ENCODE measurements at regions not wholly inside any gene's neighbourhood (a gene's known extent, or its start where the extent isn't known, plus 50 kb on each side); places are given as distances from the start of the nearest gene placed in this dataset.

DNA sequence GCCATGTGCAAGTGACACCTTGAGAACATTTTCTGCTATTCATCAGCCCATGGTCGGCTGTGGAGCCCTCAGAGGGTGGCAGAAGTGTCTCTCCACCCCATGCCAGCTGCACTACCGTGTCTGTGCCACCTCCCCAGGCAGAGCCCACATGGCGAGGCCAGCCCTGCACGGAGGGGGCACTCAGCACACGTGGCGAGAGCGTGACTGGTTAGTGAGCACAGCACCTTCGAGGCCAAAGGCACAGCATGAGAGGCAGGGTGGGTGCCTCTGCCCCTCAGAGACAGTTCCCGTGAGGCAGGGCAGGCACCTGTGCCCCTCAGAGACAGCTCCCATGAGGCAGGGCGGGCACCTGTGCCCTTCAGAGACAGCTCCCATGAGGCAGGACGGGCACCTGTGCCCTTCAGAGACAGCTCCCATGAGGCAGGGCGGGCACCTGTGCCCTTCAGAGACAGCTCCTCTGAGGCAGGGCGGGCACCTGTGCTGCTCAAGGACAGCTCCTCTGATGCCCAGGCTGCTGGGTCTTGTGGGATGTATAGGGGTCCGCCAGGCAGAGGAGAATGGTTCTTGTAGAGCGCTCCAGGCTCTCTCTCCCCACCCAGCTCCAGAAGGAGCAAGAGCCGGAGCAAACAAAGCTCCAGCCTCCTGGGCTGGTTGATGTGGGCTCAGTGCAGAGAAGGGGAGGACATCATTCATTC is 179.8 kb upstream of the PPP1R26 start:
- TF ChIP-seq EZH2 (IDR thresholded peaks at IDR 0.05; ENCODE audit: low read length), result no peak
- TF ChIP-seq CTCF (optimal IDR thresholded peaks at IDR 0.05 in 1 of 3, IDR thresholded peaks at IDR 0.05 in 1 of 3, conservative IDR thresholded peaks at IDR 0.05 in 1 of 3; ENCODE audit: extremely low read depth in 1 of 3, insufficient read depth in 2 of 3, low read length in 3 of 3), result no peak
- no peaks in the 10 kb centered on the region for H3K79me2 ChIP-seq (ENCODE audit: control insufficient read depth, insufficient read depth, low read length)
- H3K4me1 ChIP-seq (ENCODE audit: control insufficient read depth, extremely low read depth, insufficient read depth, low read length), result no peaks in the 10 kb centered on the region
- peaks cover 24% of the 10 kb centered on the region for H3K27me3 ChIP-seq (ENCODE audit: control insufficient read depth, extremely low read depth, insufficient read depth, low read length)
- H3K9me3 ChIP-seq (ENCODE audit: control insufficient read depth, low read depth, low read length), result no peaks in the 10 kb centered on the region
- H4K20me1 ChIP-seq (ENCODE audit: control insufficient read depth, extremely low read depth, insufficient read depth, low read length), result no peaks in the 10 kb centered on the region
- H3K4me3 ChIP-seq (ENCODE audit: control insufficient read depth in 2 of 3, extremely low read depth in 1 of 3, insufficient read depth in 2 of 3, low read depth in 1 of 3, low read length in 3 of 3), result no peak overlapping the region
- dilution Hi-C loops (cut with MboI; ENCODE audit: extremely low pct_ligation_motif_present, low sequenced_read_pairs), result no loop called here
- no peaks in the 10 kb centered on the region for H3K9me1 ChIP-seq (ENCODE audit: control insufficient read depth, extremely low read depth, insufficient read depth, low read length)
- no peak overlapping the region for H2AFZ ChIP-seq (ENCODE audit: control insufficient read depth, low read length)
- H3K36me3 ChIP-seq (ENCODE audit: control insufficient read depth in 2 of 2, extremely low read depth in 1 of 2, insufficient read depth in 2 of 2, low read length in 2 of 2), result no peaks in the 10 kb centered on the region
- no peak for FAIRE-seq
- no peak for DNase-seq (ENCODE audit: low read depth, low spot score)
- no peak overlapping the region for H3K4me2 ChIP-seq (ENCODE audit: control insufficient read depth, extremely low read depth, insufficient read depth, low read depth, low read length)
- no peak overlapping the region for H3K9ac ChIP-seq (ENCODE audit: control insufficient read depth, extremely low read depth, insufficient read depth, low read length)
- no peak overlapping the region for H3K27ac ChIP-seq (ENCODE audit: control insufficient read depth, insufficient read depth, low read length)

GRCh38 chr9:135300346-135301141 is 179.0 kb upstream of the PPP1R26 start:
- Histone ChIP-seq H3K9me1 (ENCODE audit: control insufficient read depth, extremely low read depth, insufficient read depth, low read length) (no peaks in the 10 kb centered on the region), H3K27ac (ENCODE audit: control insufficient read depth, insufficient read depth, low read length) (no peak overlapping the region), H3K9ac (ENCODE audit: control insufficient read depth, extremely low read depth, insufficient read depth, low read length) (no peak overlapping the region), H3K4me1 (ENCODE audit: control insufficient read depth, extremely low read depth, insufficient read depth, low read length) (no peaks in the 10 kb centered on the region), H2AFZ (ENCODE audit: control insufficient read depth, low read length) (no peak overlapping the region), H3K79me2 (ENCODE audit: control insufficient read depth, insufficient read depth, low read length) (no peaks in the 10 kb centered on the region), H3K27me3 (ENCODE audit: control insufficient read depth, extremely low read depth, insufficient read depth, low read length) (peaks cover 24% of the 10 kb centered on the region), H3K36me3 (ENCODE audit: control insufficient read depth in 2 of 2, extremely low read depth in 1 of 2, insufficient read depth in 2 of 2, low read length in 2 of 2) (no peaks in the 10 kb centered on the region), H4K20me1 (ENCODE audit: control insufficient read depth, extremely low read depth, insufficient read depth, low read length) (no peaks in the 10 kb centered on the region), H3K4me2 (ENCODE audit: control insufficient read depth, extremely low read depth, insufficient read depth, low read depth, low read length) (no peak overlapping the region), H3K9me3 (ENCODE audit: control insufficient read depth, low read depth, low read length) (no peaks in the 10 kb centered on the region), H3K4me3 (ENCODE audit: control insufficient read depth in 2 of 3, extremely low read depth in 1 of 3, insufficient read depth in 2 of 3, low read depth in 1 of 3, low read length in 3 of 3) (no peak overlapping the region)
- FAIRE-seq, result no peak
- no peak for DNase-seq (ENCODE audit: low read depth, low spot score)
- dilution Hi-C loops (cut with MboI; ENCODE audit: extremely low pct_ligation_motif_present, low sequenced_read_pairs), result no loop called here
- peak; percentile 11 for TF ChIP-seq EZH2 (IDR thresholded peaks at IDR 0.05; ENCODE audit: low read length)
- TF ChIP-seq CTCF (optimal IDR thresholded peaks at IDR 0.05 in 1 of 3, IDR thresholded peaks at IDR 0.05 in 1 of 3, conservative IDR thresholded peaks at IDR 0.05 in 1 of 3; ENCODE audit: extremely low read depth in 1 of 3, insufficient read depth in 2 of 3, low read length in 3 of 3), result no peak

Measured in keratinocyte (primary cell).